Activated CD4-positive, CD25-positive, alpha-beta regulatory T cell (primary cell): ENCODE measurements at regions not wholly inside any gene's neighbourhood (a gene's known extent, or its start where the extent isn't known, plus 50 kb on each side); places are given as distances from the start of the nearest gene placed in this dataset.

Source experiments
- DNase-seq, 4 experiments: peaks; one replicate each; lab custom pipeline; 2025; lab: John Stamatoyannopoulos, UW

- DNase-seq = no peak
Measured at GRCh38 chr2:18503376-18504228, 56.9 kb downstream of the RDH14 start.

- no peak for DNase-seq
Measured at GRCh38 chr2:18502142-18502541, 58.3 kb downstream of the RDH14 start.

GRCh38 chr2:18501729-18502128 is 58.7 kb downstream of the RDH14 start:
- DNase-seq = no peak

GRCh38 chr2:18501156-18501555 is 59.3 kb downstream of the RDH14 start:
- no peak for DNase-seq

- no peak for DNase-seq
Measured at GRCh38 chr2:18500333-18500732, 60.1 kb downstream of the RDH14 start.

- DNase-seq = no peak
Measured at GRCh38 chr2:18498531-18498930, 61.9 kb downstream of the RDH14 start.

- DNase-seq = no peak
Measured at GRCh38 chr2:18496516-18496915, 63.9 kb downstream of the RDH14 start.

- no peak for DNase-seq
Measured at GRCh38 chr2:18495058-18495457, 65.4 kb downstream of the RDH14 start.

GRCh38 chr2:18492721-18493120 is 67.7 kb downstream of the RDH14 start:
- DNase-seq = no peak

GRCh38 chr2:18491577-18491976 is 68.9 kb downstream of the RDH14 start:
- DNase-seq = no peak

GRCh38 chr2:18490901-18491300 is 69.6 kb downstream of the RDH14 start:
- DNase-seq = no peak

GRCh38 chr2:18487106-18487913 is 73.1 kb downstream of the RDH14 start:
- DNase-seq = no peak

- no peak for DNase-seq
Measured at GRCh38 chr2:18484625-18485024, 75.8 kb downstream of the RDH14 start.

GRCh38 chr2:18483896-18484295 is 76.6 kb downstream of the RDH14 start:
- DNase-seq = no peak

GRCh38 chr2:18482666-18483065 is 77.8 kb downstream of the RDH14 start:
- no peak for DNase-seq

GRCh38 chr2:18479947-18480369 is 80.5 kb downstream of the RDH14 start:
- DNase-seq = no peak

- DNase-seq = no peak
Measured at GRCh38 chr2:18477293-18477692, 83.2 kb downstream of the RDH14 start.

- DNase-seq = no peak
Measured at GRCh38 chr2:18476484-18476883, 84.0 kb downstream of the RDH14 start.

- DNase-seq = no peak
Measured at GRCh38 chr2:18475884-18476283, 84.6 kb downstream of the RDH14 start.

GRCh38 chr2:18474700-18475099 is 85.8 kb downstream of the RDH14 start:
- DNase-seq = no peak

GRCh38 chr2:18473241-18474181 is 86.9 kb downstream of the RDH14 start:
- no peak for DNase-seq

- DNase-seq = no peak
Measured at GRCh38 chr2:18467749-18468360, 92.6 kb downstream of the RDH14 start.
